Gastrocnemius medialis (tissue), 4 donors: ENCODE measurements at regions not wholly inside any gene's neighbourhood (a gene's known extent, or its start where the extent isn't known, plus 50 kb on each side); places are given as distances from the start of the nearest gene placed in this dataset.

Source experiments
- CTCF ChIP-seq, 5 experiments: fragments of 450-650 bp in 3 of 5; fragments of 200-600 bp in 2 of 5; sonication (generic) in 2 of 5; IDR thresholded peaks in 4 of 5; conservative IDR thresholded peaks in 1 of 5; 1 replicate in 4 of 5; 2 replicates in 1 of 5; pipeline ENCODE4 v1.5.1; 2016 to 2019; ENCODE audit warnings: antibody characterized with exemption in 5 of 5, mild to moderate bottlenecking in 3 of 5, moderate library complexity in 3 of 5
- POLR2A ChIP-seq, 2 donors: fragments of 450-650 bp; IDR thresholded peaks; one replicate each; pipeline ENCODE4 v1.6.1; 2017; ENCODE audit warnings: antibody characterized with exemption in 2 of 2, mild to moderate bottlenecking in 2 of 2, moderate library complexity in 2 of 2

GRCh38 chr18:68152770-68153169 is 562.1 kb downstream of the TMX3 start:
- TF ChIP-seq CTCF (IDR thresholded peaks at IDR 0.05 in 4 of 5, conservative IDR thresholded peaks at IDR 0.05 in 1 of 5): no peak
- TF ChIP-seq POLR2A (IDR thresholded peaks at IDR 0.05): no peak
